RWPE2 (cell line): ENCODE measurements at regions not wholly inside any gene's neighbourhood (a gene's known extent, or its start where the extent isn't known, plus 50 kb on each side); places are given as distances from the start of the nearest gene placed in this dataset.

Source experiments
- ATAC-seq: fragments of 200-7000 bp; cut with Tn5 transposase; 3 replicates; pipeline ENCODE4 v1.9.1; 2021; ENCODE audit warnings: low read depth
- DNase-seq: peaks from one replicate; pipeline ENCODE4 v3.0.0-alpha.2; 2020; ENCODE audit warnings: low spot score
- H3K27ac ChIP-seq: fragments of 450-650 bp; 2 replicates; pipeline ENCODE4 v1.5.1; 2017; ENCODE audit warnings: mild to moderate bottlenecking; ENCODE audit not compliant: poor library complexity, severe bottlenecking
- H3K27me3 ChIP-seq: fragments of 250-450 bp; sonication (Bioruptor Pico); 2 replicates; pipeline ENCODE4 v1.5.1; 2021; ENCODE audit warnings: mild to moderate bottlenecking, moderate library complexity; ENCODE audit not compliant: insufficient read depth, poor library complexity, severe bottlenecking
- H3K36me3 ChIP-seq: fragments of 250-450 bp; sonication (Bioruptor Pico); 2 replicates; pipeline ENCODE4 v1.5.1; 2020; ENCODE audit warnings: low read depth, mild to moderate bottlenecking, moderate library complexity
- H3K4me1 ChIP-seq: fragments of 250-450 bp; sonication (Bioruptor Pico); 2 replicates; pipeline ENCODE4 v1.5.1; 2021; ENCODE audit warnings: mild to moderate bottlenecking, moderate library complexity; ENCODE audit not compliant: insufficient read depth, poor library complexity, severe bottlenecking
- H3K4me3 ChIP-seq: fragments of 250-450 bp; sonication (Bioruptor Pico); 2 replicates; pipeline ENCODE4 v1.5.1; 2021; ENCODE audit warnings: mild to moderate bottlenecking, moderate library complexity; ENCODE audit not compliant: severe bottlenecking
- H3K9me3 ChIP-seq: fragments of 250-450 bp; sonication (Bioruptor Pico); 2 replicates; pipeline ENCODE4 v1.5.1; 2021; ENCODE audit warnings: mild to moderate bottlenecking, moderate library complexity; ENCODE audit not compliant: severe bottlenecking
- TF ChIP-seq, protein P1 (sequence below): fragments of 450-650 bp; IDR thresholded peaks from one replicate; pipeline ENCODE4 v1.5.1; 2017; ENCODE audit warnings: mild to moderate bottlenecking, moderate library complexity; ENCODE audit not compliant: poor library complexity, severe bottlenecking

DNA sequence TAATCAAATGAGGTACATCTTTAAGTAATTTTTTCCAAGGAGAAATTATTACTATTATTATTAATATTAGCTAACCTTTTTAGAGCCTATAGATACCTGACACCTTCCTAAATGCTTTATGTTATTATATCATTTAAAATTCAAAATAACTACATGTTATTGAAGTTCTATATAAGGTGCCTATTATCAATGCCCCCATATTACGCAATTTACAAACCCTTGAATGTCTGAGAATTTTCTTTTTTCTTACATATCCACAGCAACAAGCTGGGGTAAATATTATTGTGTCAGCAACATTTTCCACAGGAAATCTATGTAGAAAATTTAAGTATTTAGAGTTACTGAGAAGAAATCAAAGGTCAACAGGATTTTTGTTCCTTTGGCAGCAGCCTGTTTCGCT is 327.3 kb downstream of the NXPE2 start:
- H3K4me1 ChIP-seq: no peaks in the 10 kb centered on the region
- H3K36me3 ChIP-seq: no peaks in the 10 kb centered on the region
- DNase-seq: no peak
- TF ChIP-seq, protein P1, sequence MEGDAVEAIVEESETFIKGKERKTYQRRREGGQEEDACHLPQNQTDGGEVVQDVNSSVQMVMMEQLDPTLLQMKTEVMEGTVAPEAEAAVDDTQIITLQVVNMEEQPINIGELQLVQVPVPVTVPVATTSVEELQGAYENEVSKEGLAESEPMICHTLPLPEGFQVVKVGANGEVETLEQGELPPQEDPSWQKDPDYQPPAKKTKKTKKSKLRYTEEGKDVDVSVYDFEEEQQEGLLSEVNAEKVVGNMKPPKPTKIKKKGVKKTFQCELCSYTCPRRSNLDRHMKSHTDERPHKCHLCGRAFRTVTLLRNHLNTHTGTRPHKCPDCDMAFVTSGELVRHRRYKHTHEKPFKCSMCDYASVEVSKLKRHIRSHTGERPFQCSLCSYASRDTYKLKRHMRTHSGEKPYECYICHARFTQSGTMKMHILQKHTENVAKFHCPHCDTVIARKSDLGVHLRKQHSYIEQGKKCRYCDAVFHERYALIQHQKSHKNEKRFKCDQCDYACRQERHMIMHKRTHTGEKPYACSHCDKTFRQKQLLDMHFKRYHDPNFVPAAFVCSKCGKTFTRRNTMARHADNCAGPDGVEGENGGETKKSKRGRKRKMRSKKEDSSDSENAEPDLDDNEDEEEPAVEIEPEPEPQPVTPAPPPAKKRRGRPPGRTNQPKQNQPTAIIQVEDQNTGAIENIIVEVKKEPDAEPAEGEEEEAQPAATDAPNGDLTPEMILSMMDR: no peak
- H3K27me3 ChIP-seq: no peaks in the 10 kb centered on the region
- no peak overlapping the region for H3K27ac ChIP-seq
- H3K4me3 ChIP-seq: no peak overlapping the region
- H3K9me3 ChIP-seq: peaks cover 2% of the 10 kb centered on the region
- no peak for ATAC-seq

DNA sequence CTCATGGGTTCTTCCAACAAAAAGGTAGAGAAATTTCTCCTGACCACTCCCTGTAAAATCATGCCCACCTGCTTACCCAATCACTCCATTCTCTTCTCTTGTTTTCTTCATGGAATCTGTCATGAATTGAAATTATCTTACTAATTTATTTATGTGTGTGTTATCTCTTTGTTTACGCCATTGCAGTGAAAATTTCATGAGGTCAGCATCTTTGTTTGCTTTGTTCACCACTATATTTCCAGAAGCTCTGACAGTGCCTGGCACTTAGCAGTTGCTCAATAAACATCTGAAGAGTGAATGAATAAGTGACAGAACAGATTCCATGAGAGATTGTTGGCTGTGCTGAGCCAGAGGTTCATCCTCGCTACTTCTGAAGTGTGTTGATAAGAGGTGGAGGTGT is 329.5 kb downstream of the NXPE2 start:
- ATAC-seq: no peak
- Histone ChIP-seq H3K9me3 (no peaks in the 10 kb centered on the region), H3K27me3 (no peaks in the 10 kb centered on the region), H3K27ac (no peak overlapping the region), H3K36me3 (no peaks in the 10 kb centered on the region), H3K4me3 (no peak overlapping the region), H3K4me1 (no peaks in the 10 kb centered on the region)
- TF ChIP-seq, protein P1: no peak
- DNase-seq: no peak

DNA sequence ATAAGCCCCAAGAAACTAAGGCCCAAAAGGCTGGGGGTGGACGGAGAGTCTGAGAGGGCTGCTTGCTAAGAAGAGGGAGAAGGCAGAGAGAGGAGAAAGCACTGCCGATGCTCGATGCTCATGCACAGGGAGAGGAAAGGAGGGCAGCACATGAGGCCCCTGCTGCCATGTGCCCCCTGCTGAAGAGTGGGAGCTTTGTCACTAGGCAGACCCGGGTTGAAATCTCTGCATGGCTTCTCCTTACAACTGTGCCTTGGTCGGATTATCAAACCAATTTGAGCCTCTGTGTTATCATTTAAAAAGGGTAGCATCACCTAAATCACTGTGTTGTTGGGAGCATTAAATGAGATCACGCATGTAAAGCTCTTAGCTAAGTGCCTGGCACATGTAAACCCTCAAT is 330.5 kb downstream of the NXPE2 start:
- Histone ChIP-seq H3K27ac (no peak overlapping the region), H3K4me3 (no peak overlapping the region), H3K27me3 (no peaks in the 10 kb centered on the region), H3K9me3 (no peaks in the 10 kb centered on the region), H3K4me1 (no peaks in the 10 kb centered on the region), H3K36me3 (no peaks in the 10 kb centered on the region)
- DNase-seq (no peak), ATAC-seq (no peak)
- TF ChIP-seq, protein P1: no peak

DNA sequence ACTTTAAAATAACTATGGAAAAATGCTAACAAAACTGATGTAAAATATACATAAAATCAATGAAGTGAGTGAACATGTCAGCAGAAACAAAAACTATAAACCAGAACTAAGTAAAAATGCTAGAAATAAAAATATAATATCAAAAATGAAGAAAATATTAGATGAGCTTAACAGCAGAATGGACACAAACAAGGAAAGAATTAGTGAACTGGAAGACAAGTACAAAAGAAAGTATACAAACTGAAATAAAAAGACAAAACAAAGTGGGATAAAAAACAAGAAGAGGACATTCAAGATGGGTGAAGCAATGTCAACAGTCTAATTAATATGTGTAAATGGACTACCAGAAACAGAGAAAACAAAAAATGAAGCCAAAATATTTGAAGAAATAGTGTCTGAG is 339.2 kb downstream of the NXPE2 start:
- H3K36me3 ChIP-seq: no peaks in the 10 kb centered on the region
- DNase-seq: no peak
- H3K27me3 ChIP-seq: no peaks in the 10 kb centered on the region
- TF ChIP-seq, protein P1: no peak
- no peak overlapping the region for H3K4me3 ChIP-seq
- H3K27ac ChIP-seq: no peak overlapping the region
- no peaks in the 10 kb centered on the region for H3K4me1 ChIP-seq
- peaks cover 7% of the 10 kb centered on the region for H3K9me3 ChIP-seq
- ATAC-seq: no peak

DNA sequence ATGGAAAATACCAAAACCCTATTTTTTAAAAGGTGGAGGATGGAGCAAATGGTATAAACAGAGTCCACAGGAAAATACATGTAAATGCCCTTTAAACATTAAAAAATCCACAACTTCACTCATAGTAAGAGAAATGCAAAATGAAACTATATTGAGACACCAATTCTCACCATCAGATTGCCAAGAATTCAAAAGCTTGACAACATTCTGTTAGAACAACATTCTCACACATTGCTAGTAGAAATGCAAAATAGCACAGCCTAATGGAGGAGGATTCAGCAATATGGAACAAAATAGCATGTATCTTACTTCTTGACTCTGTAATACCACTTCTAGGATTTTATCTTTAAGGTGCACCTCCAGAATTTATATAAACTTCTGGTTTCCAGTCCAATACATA is 351.8 kb downstream of the NXPE2 start:
- DNase-seq (no peak), ATAC-seq (no peak)
- TF ChIP-seq, protein P1: no peak
- Histone ChIP-seq H3K4me1 (no peaks in the 10 kb centered on the region), H3K9me3 (no peaks in the 10 kb centered on the region), H3K4me3 (no peak overlapping the region), H3K27me3 (no peaks in the 10 kb centered on the region), H3K36me3 (no peaks in the 10 kb centered on the region), H3K27ac (no peak overlapping the region)
